ENCODE measurements at regions not wholly inside any gene's neighbourhood (a gene's known extent, or its start where the extent isn't known, plus 50 kb on each side); places are given as distances from the start of the nearest gene placed in this dataset.

- TF ChIP-seq CTCF (IDR thresholded peaks at IDR 0.05) (no peak), USF1 (IDR thresholded peaks at IDR 0.05; ENCODE audit: borderline replicate concordance, low read depth) (no peak), TAF1 (IDR thresholded peaks at IDR 0.05; ENCODE audit: borderline replicate concordance, low read depth, low read length) (no peak), TCF12 (IDR thresholded peaks at IDR 0.05) (no peak), POLR2AphosphoS5 (IDR thresholded peaks at IDR 0.05; ENCODE audit: low read depth, low read length) (no peak), FOSL2 (IDR thresholded peaks at IDR 0.05; ENCODE audit: borderline replicate concordance, low read depth) (no peak), NRF1 (IDR thresholded peaks at IDR 0.05; ENCODE audit: low read depth, low read length) (no peak), MAX (IDR thresholded peaks at IDR 0.05; ENCODE audit: low read depth) (no peak), CHD2 (IDR thresholded peaks at IDR 0.05; ENCODE audit: low read length, partially characterized antibody) (no peak), SMC3 (IDR thresholded peaks at IDR 0.05; ENCODE audit: low read depth, low read length) (no peak), GABPA (IDR thresholded peaks at IDR 0.05; ENCODE audit: low read depth) (no peak), FOXM1 (IDR thresholded peaks at IDR 0.05; ENCODE audit: low read depth) (no peak), JUND (IDR thresholded peaks at IDR 0.05) (no peak), USF2 (IDR thresholded peaks at IDR 0.05; ENCODE audit: borderline replicate concordance, low read depth, low read length) (no peak)
Observed at GRCh38 chr6:114428341-114428740, 85.5 kb upstream of the HS3ST5 start.

Data from SK-N-SH (cell line).